Mammary epithelial cell (primary cell): ENCODE measurements at regions not wholly inside any gene's neighbourhood (a gene's known extent, or its start where the extent isn't known, plus 50 kb on each side); places are given as distances from the start of the nearest gene placed in this dataset.

Experiments used
- EZH2 ChIP-seq: IDR thresholded peaks from 2 replicates; pipeline ENCODE4 v1.6.1; 2012; ENCODE audit warnings: low read length, inconsistent platforms, borderline replicate concordance
- TF ChIP-seq, protein P1 (sequence below), 2 donors: IDR thresholded peaks in 1 of 2; conservative IDR thresholded peaks in 1 of 2; 2 replicates each; pipeline ENCODE4 v1.5.1; 2011 to 2012; ENCODE audit warnings: inconsistent platforms in 2 of 2, low read length in 2 of 2, mild to moderate bottlenecking in 2 of 2, control low read depth in 1 of 2, low read depth in 1 of 2; ENCODE audit not compliant: insufficient read depth in 1 of 2; ENCODE audit errors: extremely low read depth in 1 of 2

DNA sequence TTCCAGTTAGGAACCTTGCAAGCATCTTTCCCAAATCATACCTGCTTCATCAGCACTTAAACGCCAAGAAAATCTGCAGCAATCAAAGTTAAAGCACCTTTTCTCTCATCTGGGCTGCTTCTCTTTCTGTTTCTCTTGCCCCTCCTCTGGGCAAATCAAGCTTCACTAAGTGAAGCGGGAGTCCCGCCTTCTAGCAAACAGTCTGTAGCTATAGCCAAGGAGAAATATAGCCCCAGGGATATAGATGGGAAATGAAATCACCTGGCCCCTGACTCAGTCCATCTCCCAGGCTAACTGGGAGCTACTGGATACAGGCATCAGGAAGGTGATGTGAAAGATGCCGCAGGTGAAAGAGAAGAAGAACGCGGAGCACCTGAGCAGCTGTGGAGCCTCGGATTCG lies 481.9 kb downstream of the C6orf118 start:
- TF ChIP-seq, protein P1, sequence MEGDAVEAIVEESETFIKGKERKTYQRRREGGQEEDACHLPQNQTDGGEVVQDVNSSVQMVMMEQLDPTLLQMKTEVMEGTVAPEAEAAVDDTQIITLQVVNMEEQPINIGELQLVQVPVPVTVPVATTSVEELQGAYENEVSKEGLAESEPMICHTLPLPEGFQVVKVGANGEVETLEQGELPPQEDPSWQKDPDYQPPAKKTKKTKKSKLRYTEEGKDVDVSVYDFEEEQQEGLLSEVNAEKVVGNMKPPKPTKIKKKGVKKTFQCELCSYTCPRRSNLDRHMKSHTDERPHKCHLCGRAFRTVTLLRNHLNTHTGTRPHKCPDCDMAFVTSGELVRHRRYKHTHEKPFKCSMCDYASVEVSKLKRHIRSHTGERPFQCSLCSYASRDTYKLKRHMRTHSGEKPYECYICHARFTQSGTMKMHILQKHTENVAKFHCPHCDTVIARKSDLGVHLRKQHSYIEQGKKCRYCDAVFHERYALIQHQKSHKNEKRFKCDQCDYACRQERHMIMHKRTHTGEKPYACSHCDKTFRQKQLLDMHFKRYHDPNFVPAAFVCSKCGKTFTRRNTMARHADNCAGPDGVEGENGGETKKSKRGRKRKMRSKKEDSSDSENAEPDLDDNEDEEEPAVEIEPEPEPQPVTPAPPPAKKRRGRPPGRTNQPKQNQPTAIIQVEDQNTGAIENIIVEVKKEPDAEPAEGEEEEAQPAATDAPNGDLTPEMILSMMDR (conservative IDR thresholded peaks at IDR 0.05 in 1 of 2, IDR thresholded peaks at IDR 0.05 in 1 of 2; ENCODE audit: extremely low read depth in 1 of 2, insufficient read depth in 1 of 2, low read depth in 1 of 2, low read length in 2 of 2) = no peak
- no peak for TF ChIP-seq EZH2
